Neural cell (in vitro differentiated cells): ENCODE measurements at regions not wholly inside any gene's neighbourhood (a gene's known extent, or its start where the extent isn't known, plus 50 kb on each side); places are given as distances from the start of the nearest gene placed in this dataset.

Experiments
- H2AFZ ChIP-seq: fragments of 200-600, 300-800 bp; sonication (generic), shearing (Covaris generic); 2 replicates; pipeline ENCODE4 v1.6.0; 2014; ENCODE audit warnings: low read depth, mild to moderate bottlenecking, antibody characterized with exemption, low read length, moderate library complexity
- H3F3A ChIP-seq: fragments of 200-600 bp; shearing (Covaris generic); 2 replicates; pipeline ENCODE4 v1.6.1; 2016; ENCODE audit warnings: mild to moderate bottlenecking, moderate library complexity, mixed read lengths, antibody characterized with exemption, low read length; ENCODE audit not compliant: insufficient read depth, poor library complexity, severe bottlenecking
- H3K27ac ChIP-seq: fragments of 200-600, 300-800 bp; sonication (generic), shearing (Covaris generic); 2 replicates; pipeline ENCODE4 v1.5.1; 2014; ENCODE audit warnings: mild to moderate bottlenecking, low read length, moderate library complexity
- H3K27me3 ChIP-seq: fragments of 300-800, 200-600 bp; sonication (generic), shearing (Covaris generic); 2 replicates; pipeline ENCODE4 v1.6.0; 2014; ENCODE audit warnings: mild to moderate bottlenecking, low read depth, low read length, moderate library complexity; ENCODE audit not compliant: insufficient read depth
- H3K36me3 ChIP-seq: fragments of 300-800, 200-600 bp; sonication (generic), shearing (Covaris generic); 2 replicates; pipeline ENCODE4 v1.5.1; 2014; ENCODE audit warnings: mild to moderate bottlenecking, antibody characterized with exemption, low read length, moderate library complexity; ENCODE audit not compliant: insufficient read depth
- H3K4me2 ChIP-seq: fragments of 300-800, 200-600 bp; sonication (generic), shearing (Covaris generic); 2 replicates; pipeline ENCODE4 v1.6.0; 2014; ENCODE audit warnings: mild to moderate bottlenecking, low read length
- H3K4me3 ChIP-seq: fragments of 300-800, 200-600 bp; sonication (generic), shearing (Covaris generic); 2 replicates; pipeline ENCODE4 v1.5.1; 2014; ENCODE audit warnings: mild to moderate bottlenecking, low read length, moderate library complexity
- H3K79me2 ChIP-seq: fragments of 200-600 bp; shearing (Covaris generic); replicated peaks from 2 replicates; pipeline ENCODE4 v1.6.0; 2014; ENCODE audit warnings: mild to moderate bottlenecking, low read length, moderate library complexity; ENCODE audit not compliant: insufficient read depth
- H3K9ac ChIP-seq: fragments of 300-800, 200-600 bp; sonication (generic), shearing (Covaris generic); 2 replicates; pipeline ENCODE4 v1.6.1; 2016; ENCODE audit warnings: mild to moderate bottlenecking, low read length, mixed read lengths
- H3K9me2 ChIP-seq: fragments of 200-600 bp; shearing (Covaris generic); 2 replicates; pipeline ENCODE4 v1.6.1; 2016; ENCODE audit warnings: mild to moderate bottlenecking, low read length, mixed read lengths; ENCODE audit not compliant: insufficient read depth
- H3K9me3 ChIP-seq: fragments of 200-600, 300-800 bp; sonication (generic), shearing (Covaris generic); 2 replicates; pipeline ENCODE4 v1.6.1; 2016; ENCODE audit warnings: mild to moderate bottlenecking, mixed run types, low read length, moderate library complexity, mixed read lengths
- H4K20me1 ChIP-seq: fragments of 200-600 bp; shearing (Covaris generic); 2 replicates; pipeline ENCODE4 v1.6.1; 2016; ENCODE audit warnings: mild to moderate bottlenecking, mixed run types; ENCODE audit not compliant: insufficient read depth
- CTCF ChIP-seq: fragments of 450-650 bp; IDR thresholded peaks from 2 replicates; pipeline ENCODE4 v1.5.1; 2014; ENCODE audit warnings: antibody characterized with exemption, mild to moderate bottlenecking, moderate library complexity; ENCODE audit not compliant: poor library complexity, severe bottlenecking
- EP300 ChIP-seq: fragments of 450-650 bp; conservative IDR thresholded peaks from 2 replicates; pipeline ENCODE4 v1.6.1; 2014; ENCODE audit warnings: antibody characterized with exemption, mild to moderate bottlenecking, moderate library complexity; ENCODE audit not compliant: poor library complexity, severe bottlenecking
- EZH2 ChIP-seq: fragments of 200-600, 300-800 bp; shearing (Covaris generic), sonication (generic); IDR thresholded peaks from 2 replicates; pipeline ENCODE4 v1.6.1; 2014; ENCODE audit warnings: antibody characterized with exemption, low read length, borderline replicate concordance, mild to moderate bottlenecking; ENCODE audit not compliant: insufficient read depth, poor library complexity, severe bottlenecking
- RAD21 ChIP-seq: fragments of 450-650 bp; conservative IDR thresholded peaks from 2 replicates; pipeline ENCODE4 v1.6.1; 2014; ENCODE audit warnings: antibody characterized with exemption, mild to moderate bottlenecking, moderate library complexity
- REST ChIP-seq: IDR thresholded peaks from 2 replicates; pipeline ENCODE4 v1.6.1; 2012; ENCODE audit warnings: borderline replicate concordance
- SMC3 ChIP-seq: fragments of 450-650 bp; conservative IDR thresholded peaks from 2 replicates; pipeline ENCODE4 v1.6.1; 2014; ENCODE audit warnings: antibody characterized with exemption, mild to moderate bottlenecking, moderate library complexity; ENCODE audit not compliant: poor library complexity
- TAF1 ChIP-seq: IDR thresholded peaks from 2 replicates; pipeline ENCODE4 v1.6.1; 2012; ENCODE audit warnings: low read depth

- no peak for TF ChIP-seq REST
- TF ChIP-seq CTCF = no peak
- no peak for TF ChIP-seq TAF1
- no peak for TF ChIP-seq RAD21
- TF ChIP-seq EZH2 = no peak
- TF ChIP-seq SMC3 = no peak
- no peak overlapping the region for H3K27ac ChIP-seq
- no peaks in the 10 kb centered on the region for H4K20me1 ChIP-seq
- no peak overlapping the region for H3K4me2 ChIP-seq
- H2AFZ ChIP-seq = no peak overlapping the region
- no peaks in the 10 kb centered on the region for H3K27me3 ChIP-seq
- no peaks in the 10 kb centered on the region for H3F3A ChIP-seq
- no peaks in the 10 kb centered on the region for H3K9me3 ChIP-seq
- H3K36me3 ChIP-seq = no peaks in the 10 kb centered on the region
- H3K4me3 ChIP-seq = no peak overlapping the region
- H3K9ac ChIP-seq = no peak overlapping the region
- H3K9me2 ChIP-seq = no peaks in the 10 kb centered on the region
- no peaks in the 10 kb centered on the region for H3K79me2 ChIP-seq
Measured at GRCh38 chr9:78472111-78472510, 175.2 kb downstream of the PSAT1 start.

GRCh38 chr9:78479441-78479840 is 182.5 kb downstream of the PSAT1 start:
- Histone ChIP-seq H3K9ac (no peak overlapping the region), H3K4me3 (no peak overlapping the region), H3K9me2 (no peaks in the 10 kb centered on the region), H3K27me3 (no peaks in the 10 kb centered on the region), H4K20me1 (no peaks in the 10 kb centered on the region), H2AFZ (no peak overlapping the region), H3F3A (no peaks in the 10 kb centered on the region), H3K27ac (no peak overlapping the region), H3K36me3 (no peaks in the 10 kb centered on the region), H3K79me2 (no peaks in the 10 kb centered on the region), H3K9me3 (no peaks in the 10 kb centered on the region), H3K4me2 (no peak overlapping the region)
- TF ChIP-seq EP300 = no peak

GRCh38 chr9:78486661-78487060 is 189.7 kb downstream of the PSAT1 start:
- Histone ChIP-seq H3K9ac (no peak overlapping the region), H4K20me1 (no peaks in the 10 kb centered on the region), H2AFZ (no peak overlapping the region), H3K36me3 (no peaks in the 10 kb centered on the region), H3K4me2 (no peak overlapping the region), H3F3A (no peaks in the 10 kb centered on the region), H3K4me3 (no peak overlapping the region), H3K9me2 (no peaks in the 10 kb centered on the region), H3K9me3 (no peaks in the 10 kb centered on the region), H3K27me3 (no peaks in the 10 kb centered on the region), H3K27ac (no peak overlapping the region), H3K79me2 (no peaks in the 10 kb centered on the region)
- TF ChIP-seq EZH2 = no peak
